ENCODE measurements at regions not wholly inside any gene's neighbourhood (a gene's known extent, or its start where the extent isn't known, plus 50 kb on each side); places are given as distances from the start of the nearest gene placed in this dataset.

DNA sequence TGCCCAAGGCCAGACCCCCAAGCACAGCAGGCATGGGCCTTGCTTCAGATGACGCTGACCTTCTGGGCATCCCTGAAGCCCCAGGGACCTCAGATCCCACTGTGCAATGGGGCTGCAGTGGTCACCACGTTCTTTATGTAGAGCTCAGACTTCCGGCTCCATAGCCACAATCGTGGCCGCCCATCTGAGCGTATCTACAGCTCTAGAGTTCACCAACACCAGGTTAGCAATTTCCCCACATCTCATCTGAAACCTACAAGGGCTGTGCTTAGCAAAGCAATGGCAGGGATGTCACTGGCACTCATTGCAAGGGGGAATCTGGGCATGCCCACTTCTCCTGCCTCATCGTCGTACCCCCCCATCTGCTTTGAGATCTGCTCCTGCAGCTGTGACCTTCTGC is 384.4 kb upstream of the TSHZ3 start:
- no peak overlapping the region for H3K4me3 ChIP-seq (ENCODE audit: control insufficient read depth, low read depth, low read length)
- TF ChIP-seq, protein P1, sequence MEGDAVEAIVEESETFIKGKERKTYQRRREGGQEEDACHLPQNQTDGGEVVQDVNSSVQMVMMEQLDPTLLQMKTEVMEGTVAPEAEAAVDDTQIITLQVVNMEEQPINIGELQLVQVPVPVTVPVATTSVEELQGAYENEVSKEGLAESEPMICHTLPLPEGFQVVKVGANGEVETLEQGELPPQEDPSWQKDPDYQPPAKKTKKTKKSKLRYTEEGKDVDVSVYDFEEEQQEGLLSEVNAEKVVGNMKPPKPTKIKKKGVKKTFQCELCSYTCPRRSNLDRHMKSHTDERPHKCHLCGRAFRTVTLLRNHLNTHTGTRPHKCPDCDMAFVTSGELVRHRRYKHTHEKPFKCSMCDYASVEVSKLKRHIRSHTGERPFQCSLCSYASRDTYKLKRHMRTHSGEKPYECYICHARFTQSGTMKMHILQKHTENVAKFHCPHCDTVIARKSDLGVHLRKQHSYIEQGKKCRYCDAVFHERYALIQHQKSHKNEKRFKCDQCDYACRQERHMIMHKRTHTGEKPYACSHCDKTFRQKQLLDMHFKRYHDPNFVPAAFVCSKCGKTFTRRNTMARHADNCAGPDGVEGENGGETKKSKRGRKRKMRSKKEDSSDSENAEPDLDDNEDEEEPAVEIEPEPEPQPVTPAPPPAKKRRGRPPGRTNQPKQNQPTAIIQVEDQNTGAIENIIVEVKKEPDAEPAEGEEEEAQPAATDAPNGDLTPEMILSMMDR (IDR thresholded peaks at IDR 0.05; ENCODE audit: control insufficient read depth, insufficient read depth, low read depth, low read length, missing control alignments) = no peak
- no peak for DNase-seq (ENCODE audit: low read depth)

DNA sequence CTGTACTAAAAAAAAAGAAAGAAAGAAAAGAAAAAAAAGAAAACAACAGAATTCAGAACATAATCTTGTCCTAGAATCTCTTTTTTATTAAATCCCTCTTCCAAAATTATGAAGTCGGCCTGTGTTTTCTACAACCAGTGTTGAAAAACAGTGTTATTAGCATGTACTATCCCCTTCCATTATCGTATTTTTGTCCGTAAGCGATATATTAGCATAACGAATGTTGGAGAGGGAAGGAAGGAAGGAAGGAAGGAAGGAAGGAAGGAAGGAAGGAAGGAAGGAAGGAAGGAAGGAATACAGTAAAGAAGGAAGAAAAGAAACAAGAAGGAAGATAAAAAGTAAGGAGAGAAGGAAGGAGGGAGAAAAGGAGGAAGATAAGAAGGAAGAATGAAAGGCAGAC is 393.0 kb upstream of the TSHZ3 start:
- no peak for DNase-seq (ENCODE audit: low read depth)
- no peak overlapping the region for H3K4me3 ChIP-seq (ENCODE audit: control insufficient read depth, low read depth, low read length)
- TF ChIP-seq, protein P1 (IDR thresholded peaks at IDR 0.05; ENCODE audit: control insufficient read depth, insufficient read depth, low read depth, low read length, missing control alignments) = no peak

DNA sequence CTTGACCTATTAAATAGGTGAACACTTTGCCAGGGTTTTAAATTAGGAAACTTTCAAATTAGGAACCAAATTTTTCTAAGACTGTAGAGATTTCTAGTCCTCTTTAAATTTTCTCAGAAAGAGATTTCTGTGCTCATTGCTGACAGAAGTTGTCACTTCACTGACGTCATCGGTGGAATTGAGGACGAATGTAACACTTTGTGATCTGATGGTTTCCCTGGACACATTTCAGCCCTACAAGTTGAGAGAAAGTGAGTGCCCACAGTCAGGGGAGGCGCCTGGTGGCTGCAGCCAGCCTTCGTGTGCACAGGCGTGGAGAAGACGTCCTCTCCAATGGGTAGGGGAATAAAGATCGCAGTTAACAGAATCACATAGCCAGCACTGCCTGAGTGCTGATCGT is 396.5 kb upstream of the TSHZ3 start:
- no peak for DNase-seq (ENCODE audit: low read depth)
- TF ChIP-seq, protein P1 (IDR thresholded peaks at IDR 0.05; ENCODE audit: control insufficient read depth, insufficient read depth, low read depth, low read length, missing control alignments) = no peak
- no peak overlapping the region for H3K4me3 ChIP-seq (ENCODE audit: control insufficient read depth, low read depth, low read length)

DNA sequence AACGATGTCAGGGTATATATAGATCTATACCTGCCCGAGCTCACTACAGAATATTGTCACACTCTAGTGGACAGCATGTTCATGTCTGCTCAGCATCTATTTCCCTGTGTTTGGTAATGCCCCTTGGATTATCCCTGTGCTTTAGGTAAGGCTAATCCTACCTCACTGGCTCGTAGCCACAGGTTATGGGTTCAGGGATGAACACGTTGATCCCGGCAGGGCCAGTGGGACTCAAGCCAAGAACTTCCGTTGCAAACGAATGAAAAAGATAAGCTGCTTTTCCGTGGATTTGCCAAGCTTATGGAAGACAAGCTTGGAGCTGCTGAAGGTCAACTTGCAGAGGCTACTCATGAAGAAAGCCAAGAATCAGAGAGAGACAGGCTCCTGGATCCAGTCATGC is 400.0 kb upstream of the TSHZ3 start:
- TF ChIP-seq, protein P1 (IDR thresholded peaks at IDR 0.05; ENCODE audit: control insufficient read depth, insufficient read depth, low read depth, low read length, missing control alignments) = no peak
- H3K4me3 ChIP-seq (ENCODE audit: control insufficient read depth, low read depth, low read length) = no peak overlapping the region
- DNase-seq (ENCODE audit: low read depth) = no peak

DNA sequence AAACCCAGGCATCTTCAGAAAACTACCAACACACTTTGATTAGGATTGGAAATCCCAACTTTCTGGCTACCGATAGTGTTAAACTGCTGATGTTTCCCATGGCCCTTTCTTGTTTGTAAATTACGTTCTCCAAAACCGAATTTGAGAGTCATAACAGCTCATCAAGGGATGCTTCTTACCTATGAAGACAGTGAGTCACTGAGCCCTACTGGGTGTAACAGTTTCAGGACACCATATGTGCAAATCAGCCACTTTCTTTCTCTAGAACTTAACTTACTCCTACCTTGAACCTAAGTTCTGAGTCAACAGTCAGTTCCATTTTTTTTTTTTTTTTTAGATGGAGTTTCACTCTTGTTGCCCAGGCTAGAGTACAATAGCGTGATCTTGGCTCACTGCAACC is 410.1 kb upstream of the TSHZ3 start:
- TF ChIP-seq, protein P1 (IDR thresholded peaks at IDR 0.05; ENCODE audit: control insufficient read depth, insufficient read depth, low read depth, low read length, missing control alignments) = no peak
- DNase-seq (ENCODE audit: low read depth) = no peak
- no peak overlapping the region for H3K4me3 ChIP-seq (ENCODE audit: control insufficient read depth, low read depth, low read length)

DNA sequence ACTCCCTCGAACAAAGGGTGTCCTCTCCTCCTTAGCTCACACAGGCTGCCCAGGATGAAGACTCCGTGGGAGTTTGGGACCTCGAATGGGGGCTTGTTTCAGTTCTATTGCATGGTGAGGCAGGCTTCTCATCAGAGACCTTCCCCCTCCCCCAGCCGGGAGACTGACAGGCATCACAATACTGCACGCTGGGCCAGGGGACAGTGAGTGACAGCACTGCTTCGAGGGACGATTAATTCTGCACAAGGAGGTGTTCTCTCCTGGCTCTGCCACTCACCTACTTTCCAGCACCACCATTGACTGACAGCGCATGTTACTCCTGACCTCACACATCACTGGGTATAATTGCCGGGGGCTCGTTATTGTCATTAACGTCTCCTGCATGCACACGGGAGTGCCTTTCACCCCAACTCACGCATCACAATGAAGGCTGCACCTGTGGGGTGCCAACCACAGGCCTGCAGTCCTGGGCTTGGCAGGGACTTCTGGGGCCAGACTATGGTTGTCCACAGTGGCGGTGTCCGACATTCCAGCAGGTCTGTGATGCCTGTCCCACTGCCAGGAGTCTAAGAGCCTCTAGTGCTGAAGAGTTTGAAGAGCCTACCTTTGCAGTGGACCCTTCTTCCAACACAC is 412.2 kb upstream of the TSHZ3 start:
- no peak for DNase-seq (ENCODE audit: low read depth)
- H3K4me3 ChIP-seq (ENCODE audit: control insufficient read depth, low read depth, low read length) = no peak overlapping the region
- TF ChIP-seq, protein P1 (IDR thresholded peaks at IDR 0.05; ENCODE audit: control insufficient read depth, insufficient read depth, low read depth, low read length, missing control alignments) = no peak

DNA sequence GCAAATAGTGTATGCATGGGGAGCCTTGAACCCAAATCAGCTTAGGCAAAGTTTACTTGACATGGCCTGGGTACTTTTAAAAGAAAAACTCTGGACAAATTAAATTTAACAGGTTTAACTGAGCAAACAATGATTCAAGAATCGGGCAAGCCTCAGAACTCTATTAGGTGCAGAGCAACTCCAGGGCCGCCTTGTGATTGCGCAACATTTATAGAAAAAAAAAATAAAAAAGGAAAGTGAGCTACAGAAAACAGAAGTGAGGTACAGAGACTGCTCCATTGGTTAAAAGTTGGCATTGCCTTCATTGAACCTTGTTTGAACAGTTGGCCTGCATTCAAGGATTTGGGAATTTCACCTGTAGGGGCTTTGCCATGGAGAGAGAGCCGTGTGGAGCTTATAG is 421.0 kb upstream of the TSHZ3 start:
- DNase-seq (ENCODE audit: low read depth) = no peak
- TF ChIP-seq, protein P1 (IDR thresholded peaks at IDR 0.05; ENCODE audit: control insufficient read depth, insufficient read depth, low read depth, low read length, missing control alignments) = no peak

More for the DNA sequence above, 421.0 kb upstream of the TSHZ3 start:
- no peak overlapping the region for H3K4me3 ChIP-seq (ENCODE audit: control insufficient read depth, low read depth, low read length)

Measured in AG09309 (cell line).